Osteoblast (primary cell): ENCODE measurements at regions not wholly inside any gene's neighbourhood (a gene's known extent, or its start where the extent isn't known, plus 50 kb on each side); places are given as distances from the start of the nearest gene placed in this dataset.
"Not testable (repeated sequence)": the region's sequence is repeated elsewhere in the genome, so short reads cannot be mapped to it uniquely, and the experiment has no call there.

ENCODE experiments used
- DNase-seq: peaks from one replicate; pipeline ENCODE4 v3.0.0; 2011; ENCODE audit warnings: low spot score, mixed read lengths; ENCODE audit not compliant: insufficient read length; ENCODE audit errors: missing footprints
- H2AFZ ChIP-seq: 2 replicates; pipeline ENCODE4 v1.6.0; 2011; ENCODE audit warnings: mild to moderate bottlenecking, low read length
- H3K27ac ChIP-seq: 2 replicates; pipeline ENCODE4 v1.5.1; 2011; ENCODE audit warnings: mild to moderate bottlenecking, low read depth, low read length, moderate library complexity
- H3K27me3 ChIP-seq: 2 replicates; pipeline ENCODE4 v1.6.0; 2012; ENCODE audit warnings: mild to moderate bottlenecking, control low read depth, inconsistent platforms, low read length, moderate library complexity; ENCODE audit not compliant: insufficient read depth
- H3K36me3 ChIP-seq: 2 replicates; pipeline ENCODE4 v1.5.1; 2011; ENCODE audit warnings: mild to moderate bottlenecking, low read length, control low read depth, moderate library complexity; ENCODE audit not compliant: insufficient read depth
- H3K4me1 ChIP-seq: 2 replicates; pipeline ENCODE4 v1.5.1; 2011; ENCODE audit warnings: mild to moderate bottlenecking, low read length, control low read depth, moderate library complexity; ENCODE audit not compliant: insufficient read depth
- H3K4me2 ChIP-seq: 2 replicates; pipeline ENCODE4 v1.6.0; 2011; ENCODE audit warnings: mild to moderate bottlenecking, low read length; ENCODE audit not compliant: insufficient read depth
- H3K4me3 ChIP-seq: fragments of 200-600 bp; sonication (generic); 3 replicates; pipeline ENCODE4 v1.5.1; 2012; ENCODE audit warnings: mild to moderate bottlenecking, low read length, inconsistent platforms; ENCODE audit not compliant: insufficient read depth
- H3K79me2 ChIP-seq: 2 replicates; pipeline ENCODE4 v1.6.0; 2012; ENCODE audit warnings: mild to moderate bottlenecking, low read length, control low read depth, inconsistent platforms; ENCODE audit not compliant: insufficient read depth
- H3K9me3 ChIP-seq: 2 replicates; pipeline ENCODE4 v1.5.1; 2011; ENCODE audit warnings: low read depth, low read length, control low read depth
- H4K20me1 ChIP-seq: 2 replicates; pipeline ENCODE4 v1.6.0; 2012; ENCODE audit warnings: mild to moderate bottlenecking, low read length, control low read depth; ENCODE audit not compliant: insufficient read depth
- TF ChIP-seq, protein P1 (sequence below): IDR thresholded peaks from 2 replicates; pipeline ENCODE4 v1.5.1; 2011; ENCODE audit warnings: mild to moderate bottlenecking, low read depth, low read length, moderate library complexity; ENCODE audit errors: extremely low read depth

DNA sequence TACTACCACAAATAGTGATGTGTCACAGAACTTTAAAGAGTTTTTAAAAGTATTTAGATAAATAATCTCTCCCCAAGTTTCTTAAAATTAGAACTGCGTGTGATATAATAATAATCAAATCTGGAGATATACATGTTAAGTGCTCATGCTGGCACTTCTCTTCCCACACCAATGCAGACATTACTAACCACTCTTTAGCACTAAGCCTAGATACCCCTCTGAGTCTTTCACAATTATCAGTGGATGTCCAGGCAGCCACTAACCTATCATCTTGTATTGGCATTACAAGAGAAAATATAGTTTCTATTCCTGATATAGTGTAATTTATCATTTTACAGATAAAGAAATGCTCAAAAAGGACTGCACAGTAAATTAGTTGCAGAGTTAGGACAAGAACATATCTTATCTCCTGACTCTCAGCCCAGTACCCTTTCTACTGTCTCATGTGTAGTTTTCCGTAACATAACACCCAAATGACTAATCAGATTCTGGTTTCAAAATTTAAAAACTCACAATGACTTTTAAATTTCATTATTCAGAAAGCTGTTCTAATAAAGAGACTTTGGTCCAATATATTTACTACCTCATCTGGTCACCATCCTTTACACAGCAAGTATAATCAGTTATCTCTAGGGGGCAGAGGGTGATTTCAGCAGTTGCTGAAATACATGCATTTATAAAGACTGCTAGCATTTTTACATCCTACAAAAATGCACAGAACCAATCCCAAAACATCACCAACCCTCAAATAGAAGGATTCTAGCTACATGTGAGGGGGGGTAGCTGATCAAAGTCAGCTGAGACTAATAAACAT lies 215.5 kb upstream of the MCHR2 start:
- Histone ChIP-seq H3K9me3 (no peaks in the 10 kb centered on the region), H3K4me3 (no peak overlapping the region), H3K4me2 (no peak overlapping the region), H3K79me2 (no peaks in the 10 kb centered on the region), H3K27me3 (no peaks in the 10 kb centered on the region), H4K20me1 (no peaks in the 10 kb centered on the region), H2AFZ (no peak overlapping the region), H3K36me3 (no peaks in the 10 kb centered on the region), H3K4me1 (peaks cover 14% of the 10 kb centered on the region), H3K27ac (no peak overlapping the region)
- TF ChIP-seq, protein P1, sequence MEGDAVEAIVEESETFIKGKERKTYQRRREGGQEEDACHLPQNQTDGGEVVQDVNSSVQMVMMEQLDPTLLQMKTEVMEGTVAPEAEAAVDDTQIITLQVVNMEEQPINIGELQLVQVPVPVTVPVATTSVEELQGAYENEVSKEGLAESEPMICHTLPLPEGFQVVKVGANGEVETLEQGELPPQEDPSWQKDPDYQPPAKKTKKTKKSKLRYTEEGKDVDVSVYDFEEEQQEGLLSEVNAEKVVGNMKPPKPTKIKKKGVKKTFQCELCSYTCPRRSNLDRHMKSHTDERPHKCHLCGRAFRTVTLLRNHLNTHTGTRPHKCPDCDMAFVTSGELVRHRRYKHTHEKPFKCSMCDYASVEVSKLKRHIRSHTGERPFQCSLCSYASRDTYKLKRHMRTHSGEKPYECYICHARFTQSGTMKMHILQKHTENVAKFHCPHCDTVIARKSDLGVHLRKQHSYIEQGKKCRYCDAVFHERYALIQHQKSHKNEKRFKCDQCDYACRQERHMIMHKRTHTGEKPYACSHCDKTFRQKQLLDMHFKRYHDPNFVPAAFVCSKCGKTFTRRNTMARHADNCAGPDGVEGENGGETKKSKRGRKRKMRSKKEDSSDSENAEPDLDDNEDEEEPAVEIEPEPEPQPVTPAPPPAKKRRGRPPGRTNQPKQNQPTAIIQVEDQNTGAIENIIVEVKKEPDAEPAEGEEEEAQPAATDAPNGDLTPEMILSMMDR: no peak
- DNase-seq: no peak

DNA sequence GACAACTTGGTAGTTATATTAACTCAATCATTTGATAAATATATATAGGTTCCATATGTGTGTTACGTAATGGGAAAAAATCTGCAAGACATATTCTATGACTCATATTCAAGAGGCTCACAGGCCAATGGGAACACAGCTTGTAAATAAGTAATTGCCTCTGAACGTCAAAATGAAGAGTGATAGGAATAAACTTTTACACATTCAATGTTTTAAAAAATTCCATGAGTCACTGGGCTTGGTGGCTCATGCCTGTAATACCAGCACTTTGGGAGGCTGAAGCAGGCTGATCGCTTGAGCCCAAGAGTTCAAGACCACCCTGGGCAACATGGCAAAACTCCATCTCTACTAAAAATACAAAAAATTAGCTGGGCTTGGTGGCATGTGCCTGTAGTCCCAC lies 209.4 kb upstream of the MCHR2 start:
- no peaks in the 10 kb centered on the region for H3K9me3 ChIP-seq
- DNase-seq: peak; percentile 76
- TF ChIP-seq, protein P1: no peak
- no peak overlapping the region for H3K4me3 ChIP-seq
- peaks cover 7% of the 10 kb centered on the region for H3K4me1 ChIP-seq
- H3K27ac ChIP-seq: peak overlapping the region; percentile 98
- H3K36me3 ChIP-seq: no peaks in the 10 kb centered on the region
- peak overlapping the region; percentile 44 for H3K4me2 ChIP-seq
- H4K20me1 ChIP-seq: no peaks in the 10 kb centered on the region
- no peaks in the 10 kb centered on the region for H3K27me3 ChIP-seq
- H2AFZ ChIP-seq: peak overlapping the region; percentile 24
- H3K79me2 ChIP-seq: no peaks in the 10 kb centered on the region

DNA sequence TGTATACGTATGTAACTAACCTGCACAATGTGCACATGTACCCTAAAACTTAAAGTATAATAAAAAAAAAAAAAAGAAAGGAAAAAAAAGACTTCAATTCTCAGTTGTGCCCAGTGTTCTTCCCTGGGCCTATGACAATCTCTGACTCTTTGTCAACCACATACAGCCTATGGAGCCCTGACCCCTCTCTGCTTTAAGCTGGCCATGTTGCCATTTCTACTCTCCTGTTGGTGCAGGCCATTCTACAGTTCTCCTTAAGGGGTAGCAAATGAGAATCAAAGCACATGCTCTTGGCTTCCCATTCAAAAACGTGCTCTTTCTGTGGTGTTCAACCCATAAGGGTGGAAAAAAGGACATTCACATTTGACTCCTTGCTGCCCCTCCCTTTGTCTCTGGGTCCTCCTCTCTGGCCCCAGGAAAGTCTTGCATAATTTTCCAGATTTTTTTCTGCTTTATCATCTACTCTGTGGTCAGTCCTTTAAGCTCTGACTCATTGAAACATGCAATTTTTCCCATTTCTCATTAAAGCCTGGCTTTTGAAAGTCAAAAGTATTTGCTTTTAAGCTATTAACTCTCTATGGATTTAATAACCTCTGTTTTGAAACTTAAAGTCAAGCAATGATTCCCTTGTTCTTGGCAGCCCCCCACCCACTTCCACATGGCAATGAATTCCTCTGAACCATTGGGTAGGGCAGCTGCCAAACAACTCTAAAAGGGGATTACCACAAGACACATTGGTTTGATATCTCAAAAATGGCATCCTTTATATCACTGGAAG lies 208.6 kb upstream of the MCHR2 start:
- H2AFZ ChIP-seq: peak overlapping the region; percentile 69
- peak overlapping the region; percentile 98 for H3K27ac ChIP-seq

DNA sequence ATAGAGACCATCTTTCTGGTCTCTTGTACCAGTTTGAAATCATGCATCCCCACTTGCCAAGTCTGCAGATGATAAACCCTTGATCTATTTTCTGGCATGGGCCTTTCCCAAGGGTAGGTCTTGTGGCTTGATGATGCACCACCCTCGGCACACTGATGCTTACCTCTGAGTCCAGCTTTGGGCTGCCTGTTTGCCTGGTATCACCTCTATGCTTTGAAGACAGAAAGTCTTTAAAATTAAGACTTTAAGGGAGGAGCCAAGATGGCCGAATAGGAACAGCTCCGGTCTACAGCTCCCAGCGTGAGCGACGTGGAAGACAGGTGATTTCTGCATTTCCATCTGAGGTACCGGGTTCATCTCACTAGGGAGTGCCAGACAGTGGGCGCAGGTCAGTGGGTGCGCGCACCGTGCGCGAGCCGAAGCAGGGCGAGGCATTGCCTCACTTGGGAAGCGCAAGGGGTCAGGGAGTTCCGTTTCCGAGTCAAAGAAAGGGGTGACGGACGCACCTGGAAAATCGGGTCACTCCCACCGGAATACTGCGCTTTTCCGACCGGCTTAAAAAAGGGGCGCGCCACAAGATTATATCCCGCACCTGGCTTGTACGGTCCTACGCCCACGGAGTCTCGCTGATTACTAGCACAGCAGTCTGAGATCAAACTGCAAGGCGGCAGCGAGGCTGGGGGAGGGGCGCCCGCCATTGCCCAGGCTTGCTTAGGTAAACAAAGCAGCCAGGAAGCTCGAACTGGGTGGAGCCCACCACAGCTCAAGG lies 202.4 kb upstream of the MCHR2 start:
- not testable (repeated sequence) for H3K79me2 ChIP-seq, H3K36me3 ChIP-seq

More for the DNA sequence above, 208.6 kb upstream of the MCHR2 start:
- Histone ChIP-seq H3K27me3 (no peaks in the 10 kb centered on the region), H4K20me1 (no peaks in the 10 kb centered on the region), H3K9me3 (no peaks in the 10 kb centered on the region), H3K4me2 (peak overlapping the region; percentile 44), H3K79me2 (no peaks in the 10 kb centered on the region), H3K4me3 (no peak overlapping the region), H3K4me1 (peaks cover 7% of the 10 kb centered on the region), H3K36me3 (no peaks in the 10 kb centered on the region)
- DNase-seq: peak; percentile 94
- TF ChIP-seq, protein P1: no peak

DNA sequence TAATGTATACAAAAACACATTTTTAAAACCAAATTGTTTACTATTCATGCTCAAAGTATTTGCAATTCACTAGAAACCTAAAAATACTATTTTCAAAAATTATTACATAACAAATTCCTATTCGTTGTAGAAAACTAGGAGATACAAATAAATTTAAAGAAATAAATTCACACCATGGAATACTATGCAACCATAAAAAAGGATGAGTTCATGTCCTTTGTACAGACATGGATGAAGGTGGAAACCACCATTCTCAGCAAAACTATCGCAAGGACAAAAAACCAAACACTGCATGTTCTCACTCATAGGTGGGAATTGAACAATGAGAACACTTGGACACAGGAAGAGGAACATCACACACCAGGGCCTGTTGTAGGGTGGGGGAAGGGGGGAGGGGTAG lies 201.2 kb upstream of the MCHR2 start:
- not testable (repeated sequence) for H2AFZ ChIP-seq, H3K9me3 ChIP-seq, H4K20me1 ChIP-seq, H3K27me3 ChIP-seq, H3K36me3 ChIP-seq, H3K79me2 ChIP-seq, DNase-seq, H3K27ac ChIP-seq, H3K4me1 ChIP-seq, H3K4me3 ChIP-seq, H3K4me2 ChIP-seq

More for the DNA sequence above, 202.4 kb upstream of the MCHR2 start:
- H3K9me3 ChIP-seq, H3K27ac ChIP-seq, H4K20me1 ChIP-seq, H3K4me3 ChIP-seq, DNase-seq, H3K4me1 ChIP-seq, H3K4me2 ChIP-seq, H3K27me3 ChIP-seq: not testable (repeated sequence)
- peak overlapping the region; percentile 31 for H2AFZ ChIP-seq
